A549 (cell line): ENCODE measurements at regions not wholly inside any gene's neighbourhood (a gene's known extent, or its start where the extent isn't known, plus 50 kb on each side); places are given as distances from the start of the nearest gene placed in this dataset.

Experiments
- CBX2 ChIP-seq: fragments of 200-600 bp; sonication (generic); IDR thresholded peaks from 2 replicates; pipeline ENCODE4 v1.6.1; 2016; ENCODE audit warnings: low read depth, mild to moderate bottlenecking, borderline replicate concordance
- CEBPB ChIP-seq, 2 experiments: fragments of >200 bp in 1 of 2; sonication (Bioruptor Twin) in 1 of 2; formaldehyde crosslinking in 1 of 2; IDR thresholded peaks; 2 replicates each; pipeline ENCODE4 v1.6.1; 2012 to 2016
- EP300 ChIP-seq, 2 experiments: fragments of >200 bp; sonication (Bioruptor Twin); formaldehyde crosslinking; IDR thresholded peaks; 2 replicates in 1 of 2; 3 replicates in 1 of 2; pipeline ENCODE4 v1.6.1; 2016 to 2017
- PHF8 ChIP-seq: fragments of 200-600 bp; sonication (generic); IDR thresholded peaks from 2 replicates; pipeline ENCODE4 v1.6.1; 2016; ENCODE audit warnings: low read depth, mild to moderate bottlenecking, antibody characterized with exemption, moderate library complexity, borderline replicate concordance
- TF ChIP-seq, protein P1 (sequence below): IDR thresholded peaks from 2 replicates; pipeline ENCODE4 v1.6.1; 2012
- TF ChIP-seq, protein P2 (sequence below): fragments of >200 bp; sonication (Bioruptor Twin); formaldehyde crosslinking; IDR thresholded peaks from 3 replicates; pipeline ENCODE4 v1.5.1; 2016

DNA sequence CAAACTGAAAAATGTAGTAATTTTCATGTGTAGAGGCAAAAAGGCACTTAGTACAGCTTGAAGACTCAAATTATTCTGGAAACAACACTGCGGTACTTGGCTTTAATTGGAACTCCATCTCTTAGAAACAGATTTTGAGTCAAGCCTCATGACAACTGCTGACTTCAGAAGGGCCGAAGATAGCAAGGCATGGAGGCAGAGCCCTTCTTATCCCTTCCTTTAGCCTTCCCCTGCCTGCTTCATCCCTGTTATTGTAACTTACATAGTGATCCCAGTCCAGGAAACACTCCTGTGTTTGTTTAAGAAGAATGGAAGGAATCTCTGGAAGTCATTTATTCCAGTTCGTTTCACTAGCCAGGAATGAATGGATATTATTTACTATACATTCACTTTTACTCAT lies 110.9 kb upstream of the FAM98A start:
- TF ChIP-seq, protein P1, sequence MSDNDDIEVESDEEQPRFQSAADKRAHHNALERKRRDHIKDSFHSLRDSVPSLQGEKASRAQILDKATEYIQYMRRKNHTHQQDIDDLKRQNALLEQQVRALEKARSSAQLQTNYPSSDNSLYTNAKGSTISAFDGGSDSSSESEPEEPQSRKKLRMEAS: no peak
- TF ChIP-seq, protein P2, sequence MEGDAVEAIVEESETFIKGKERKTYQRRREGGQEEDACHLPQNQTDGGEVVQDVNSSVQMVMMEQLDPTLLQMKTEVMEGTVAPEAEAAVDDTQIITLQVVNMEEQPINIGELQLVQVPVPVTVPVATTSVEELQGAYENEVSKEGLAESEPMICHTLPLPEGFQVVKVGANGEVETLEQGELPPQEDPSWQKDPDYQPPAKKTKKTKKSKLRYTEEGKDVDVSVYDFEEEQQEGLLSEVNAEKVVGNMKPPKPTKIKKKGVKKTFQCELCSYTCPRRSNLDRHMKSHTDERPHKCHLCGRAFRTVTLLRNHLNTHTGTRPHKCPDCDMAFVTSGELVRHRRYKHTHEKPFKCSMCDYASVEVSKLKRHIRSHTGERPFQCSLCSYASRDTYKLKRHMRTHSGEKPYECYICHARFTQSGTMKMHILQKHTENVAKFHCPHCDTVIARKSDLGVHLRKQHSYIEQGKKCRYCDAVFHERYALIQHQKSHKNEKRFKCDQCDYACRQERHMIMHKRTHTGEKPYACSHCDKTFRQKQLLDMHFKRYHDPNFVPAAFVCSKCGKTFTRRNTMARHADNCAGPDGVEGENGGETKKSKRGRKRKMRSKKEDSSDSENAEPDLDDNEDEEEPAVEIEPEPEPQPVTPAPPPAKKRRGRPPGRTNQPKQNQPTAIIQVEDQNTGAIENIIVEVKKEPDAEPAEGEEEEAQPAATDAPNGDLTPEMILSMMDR: no peak
- TF ChIP-seq PHF8 (no peak), CBX2 (no peak), EP300 (IDR thresholded peaks at IDR 0.05) (no peak), CEBPB (IDR thresholded peaks at IDR 0.05) (no peak)
